HepG2 (cell line): ENCODE measurements at regions not wholly inside any gene's neighbourhood (a gene's known extent, or its start where the extent isn't known, plus 50 kb on each side); places are given as distances from the start of the nearest gene placed in this dataset.

Experiments
- HES4 ChIP-seq: sonication (generic); formaldehyde crosslinking; IDR thresholded peaks from 2 replicates; pipeline ENCODE4 v1.9.0; 2021; ENCODE audit warnings: mild to moderate bottlenecking, missing genetic modification reagents, borderline replicate concordance
- HOXA3 ChIP-seq: sonication (generic); formaldehyde crosslinking; IDR thresholded peaks from 2 replicates; pipeline ENCODE4 v1.5.0; 2020; ENCODE audit warnings: missing genetic modification reagents
- MATR3 ChIP-seq: sonication (generic); formaldehyde crosslinking; IDR thresholded peaks from 2 replicates; pipeline ENCODE4 v1.4.0; 2020; ENCODE audit warnings: missing genetic modification reagents
- POGZ ChIP-seq: sonication (generic); formaldehyde crosslinking; IDR thresholded peaks from 2 replicates; pipeline ENCODE4 v1.4.0; 2020; ENCODE audit warnings: mild to moderate bottlenecking, missing genetic modification reagents
- RXRA ChIP-seq: sonication (generic); formaldehyde crosslinking; IDR thresholded peaks from 2 replicates; pipeline ENCODE4 v1.5.1; 2020; ENCODE audit warnings: missing genetic modification reagents
- ZFY ChIP-seq: sonication (generic); formaldehyde crosslinking; IDR thresholded peaks from 2 replicates; pipeline ENCODE4 v1.4.0; 2020; ENCODE audit warnings: missing genetic modification reagents
- ZMAT3 ChIP-seq: sonication (generic); formaldehyde crosslinking; conservative IDR thresholded peaks from 2 replicates; pipeline ENCODE4 v1.7.0; 2021; ENCODE audit warnings: missing genetic modification reagents
- ZNF296 ChIP-seq: sonication (generic); formaldehyde crosslinking; conservative IDR thresholded peaks from 2 replicates; pipeline ENCODE4 v1.5.0; 2020; ENCODE audit warnings: mild to moderate bottlenecking, missing genetic modification reagents
- ZNF816 ChIP-seq: sonication (generic); formaldehyde crosslinking; IDR thresholded peaks from 2 replicates; pipeline ENCODE4 v1.8.0; 2022; ENCODE audit warnings: missing genetic modification reagents, mild to moderate bottlenecking, borderline replicate concordance
- ZNF841 ChIP-seq: sonication (generic); formaldehyde crosslinking; IDR thresholded peaks from 2 replicates; pipeline ENCODE4 v1.8.1; 2023; ENCODE audit warnings: missing genetic modification reagents, borderline replicate concordance
- TF ChIP-seq, protein P1 (sequence below): IDR thresholded peaks from 2 replicates; pipeline ENCODE4 v1.6.1; 2018; ENCODE audit warnings: missing genetic modification reagents
- TF ChIP-seq, protein P2 (sequence below): IDR thresholded peaks from 2 replicates; pipeline ENCODE4 v1.4.0; 2020; ENCODE audit warnings: mild to moderate bottlenecking, missing genetic modification reagents
- TF ChIP-seq, protein P3 (sequence below): IDR thresholded peaks from 2 replicates; pipeline ENCODE4 v1.6.1; 2016; ENCODE audit warnings: missing biosample characterization, missing genetic modification reagents, low read depth
- TF ChIP-seq, protein P4 (sequence below): sonication (generic); formaldehyde crosslinking; IDR thresholded peaks from 2 replicates; pipeline ENCODE4 v1.4.0; 2020; ENCODE audit warnings: missing genetic modification reagents
- TF ChIP-seq, protein P5 (sequence below): sonication (generic); formaldehyde crosslinking; IDR thresholded peaks from 2 replicates; pipeline ENCODE4 v1.5.1; 2020; ENCODE audit warnings: mild to moderate bottlenecking, missing genetic modification reagents, moderate library complexity

DNA sequence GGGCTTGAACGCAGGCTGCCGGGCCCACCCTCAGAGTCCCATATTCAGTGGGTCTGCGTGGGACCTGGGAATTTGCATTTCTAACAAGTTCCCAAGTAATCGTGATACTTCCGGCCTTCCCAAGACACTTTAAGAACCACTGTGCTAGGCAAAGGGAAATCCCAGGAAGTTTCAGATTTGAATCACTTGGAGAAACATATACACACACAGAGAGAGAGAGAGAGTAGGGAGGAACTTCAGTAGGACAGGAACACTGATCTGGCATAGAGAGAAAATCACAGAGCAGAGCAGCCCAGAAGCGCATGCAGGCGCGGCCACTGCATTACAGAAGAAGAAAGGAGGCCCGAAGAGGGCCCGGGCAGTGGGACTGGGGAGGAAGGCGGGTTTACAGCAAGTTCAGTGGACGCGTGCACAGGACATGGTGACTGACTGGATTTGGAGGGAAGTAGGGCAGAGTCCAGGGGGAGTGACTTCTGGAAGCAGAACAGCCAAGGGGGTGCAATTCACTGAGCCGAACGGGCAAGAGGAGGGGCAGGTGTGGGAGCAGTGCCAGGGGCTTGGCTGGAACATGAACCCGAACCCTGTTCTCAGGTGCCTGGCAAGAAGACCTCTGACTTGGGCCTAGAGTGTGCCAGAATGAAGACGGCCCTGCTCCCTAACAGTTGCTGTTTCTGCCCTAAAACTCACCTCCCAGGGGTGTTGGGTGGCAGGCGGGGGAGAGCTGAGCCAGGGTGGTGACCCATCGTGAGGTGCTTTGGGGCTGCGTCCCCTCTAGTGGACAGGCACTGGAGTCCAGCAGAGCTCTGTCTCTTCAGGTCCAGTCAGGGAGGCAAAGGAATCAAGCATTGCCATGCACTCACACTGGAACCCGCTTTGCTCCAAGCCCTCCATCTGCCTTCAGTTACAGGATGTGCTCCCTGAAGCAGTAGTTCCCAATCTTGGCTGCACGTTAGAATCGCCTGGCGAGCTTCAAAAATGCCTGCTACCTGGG is 101.3 kb upstream of the HES1 start (continued):
- TF ChIP-seq ZMAT3 (CRISPR knock-in tag) = 0 out of 2 replicates have a peak, but pooled peaks have one; percentile 45
- peak; percentile 16; the same call in 1 of the 2 replicates for TF ChIP-seq HOXA3 (CRISPR knock-in tag)
- no peak for TF ChIP-seq MATR3 (CRISPR knock-in tag)
- no peak for TF ChIP-seq ZNF816 (CRISPR knock-in tag)
- TF ChIP-seq, protein P1, sequence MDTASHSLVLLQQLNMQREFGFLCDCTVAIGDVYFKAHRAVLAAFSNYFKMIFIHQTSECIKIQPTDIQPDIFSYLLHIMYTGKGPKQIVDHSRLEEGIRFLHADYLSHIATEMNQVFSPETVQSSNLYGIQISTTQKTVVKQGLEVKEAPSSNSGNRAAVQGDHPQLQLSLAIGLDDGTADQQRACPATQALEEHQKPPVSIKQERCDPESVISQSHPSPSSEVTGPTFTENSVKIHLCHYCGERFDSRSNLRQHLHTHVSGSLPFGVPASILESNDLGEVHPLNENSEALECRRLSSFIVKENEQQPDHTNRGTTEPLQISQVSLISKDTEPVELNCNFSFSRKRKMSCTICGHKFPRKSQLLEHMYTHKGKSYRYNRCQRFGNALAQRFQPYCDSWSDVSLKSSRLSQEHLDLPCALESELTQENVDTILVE = 0 out of 2 replicates have a peak, but pooled peaks have one; percentile 24
- TF ChIP-seq, protein P2, sequence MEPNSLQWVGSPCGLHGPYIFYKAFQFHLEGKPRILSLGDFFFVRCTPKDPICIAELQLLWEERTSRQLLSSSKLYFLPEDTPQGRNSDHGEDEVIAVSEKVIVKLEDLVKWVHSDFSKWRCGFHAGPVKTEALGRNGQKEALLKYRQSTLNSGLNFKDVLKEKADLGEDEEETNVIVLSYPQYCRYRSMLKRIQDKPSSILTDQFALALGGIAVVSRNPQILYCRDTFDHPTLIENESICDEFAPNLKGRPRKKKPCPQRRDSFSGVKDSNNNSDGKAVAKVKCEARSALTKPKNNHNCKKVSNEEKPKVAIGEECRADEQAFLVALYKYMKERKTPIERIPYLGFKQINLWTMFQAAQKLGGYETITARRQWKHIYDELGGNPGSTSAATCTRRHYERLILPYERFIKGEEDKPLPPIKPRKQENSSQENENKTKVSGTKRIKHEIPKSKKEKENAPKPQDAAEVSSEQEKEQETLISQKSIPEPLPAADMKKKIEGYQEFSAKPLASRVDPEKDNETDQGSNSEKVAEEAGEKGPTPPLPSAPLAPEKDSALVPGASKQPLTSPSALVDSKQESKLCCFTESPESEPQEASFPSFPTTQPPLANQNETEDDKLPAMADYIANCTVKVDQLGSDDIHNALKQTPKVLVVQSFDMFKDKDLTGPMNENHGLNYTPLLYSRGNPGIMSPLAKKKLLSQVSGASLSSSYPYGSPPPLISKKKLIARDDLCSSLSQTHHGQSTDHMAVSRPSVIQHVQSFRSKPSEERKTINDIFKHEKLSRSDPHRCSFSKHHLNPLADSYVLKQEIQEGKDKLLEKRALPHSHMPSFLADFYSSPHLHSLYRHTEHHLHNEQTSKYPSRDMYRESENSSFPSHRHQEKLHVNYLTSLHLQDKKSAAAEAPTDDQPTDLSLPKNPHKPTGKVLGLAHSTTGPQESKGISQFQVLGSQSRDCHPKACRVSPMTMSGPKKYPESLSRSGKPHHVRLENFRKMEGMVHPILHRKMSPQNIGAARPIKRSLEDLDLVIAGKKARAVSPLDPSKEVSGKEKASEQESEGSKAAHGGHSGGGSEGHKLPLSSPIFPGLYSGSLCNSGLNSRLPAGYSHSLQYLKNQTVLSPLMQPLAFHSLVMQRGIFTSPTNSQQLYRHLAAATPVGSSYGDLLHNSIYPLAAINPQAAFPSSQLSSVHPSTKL (CRISPR knock-in tag) = 0 out of 2 replicates have a peak, but pooled peaks have one; percentile 29
- TF ChIP-seq ZFY (CRISPR knock-in tag) = peak; percentile 13; the same call in 1 of the 2 replicates
- TF ChIP-seq, protein P3, sequence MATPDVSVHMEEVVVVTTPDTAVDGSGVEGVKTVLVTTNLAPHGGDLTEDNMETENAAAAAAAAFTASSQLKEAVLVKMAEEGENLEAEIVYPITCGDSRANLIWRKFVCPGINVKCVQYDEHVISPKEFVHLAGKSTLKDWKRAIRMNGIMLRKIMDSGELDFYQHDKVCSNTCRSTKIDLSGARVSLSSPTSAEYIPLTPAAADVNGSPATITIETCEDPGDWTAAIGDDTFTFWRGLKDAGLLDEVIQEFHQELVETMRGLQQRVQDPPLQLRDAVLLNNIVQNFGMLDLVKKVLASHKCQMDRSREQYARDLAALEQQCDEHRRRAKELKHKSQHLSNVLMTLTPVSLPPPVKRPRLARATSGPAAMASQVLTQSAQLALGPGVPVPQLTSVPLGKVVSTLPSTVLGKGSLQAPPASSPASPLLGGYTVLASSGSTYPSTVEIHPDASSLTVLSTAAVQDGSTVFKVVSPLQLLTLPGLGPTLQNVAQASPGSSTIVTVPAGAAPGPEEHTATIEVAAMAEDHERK (CRISPR knock-in tag) = no peak
- no peak for TF ChIP-seq ZNF841 (CRISPR knock-in tag)
- peak; percentile 64; the same call in 1 of the 2 replicates for TF ChIP-seq HES4 (CRISPR knock-in tag)
- TF ChIP-seq ZNF296 (CRISPR knock-in tag) = no peak
- TF ChIP-seq, protein P4, sequence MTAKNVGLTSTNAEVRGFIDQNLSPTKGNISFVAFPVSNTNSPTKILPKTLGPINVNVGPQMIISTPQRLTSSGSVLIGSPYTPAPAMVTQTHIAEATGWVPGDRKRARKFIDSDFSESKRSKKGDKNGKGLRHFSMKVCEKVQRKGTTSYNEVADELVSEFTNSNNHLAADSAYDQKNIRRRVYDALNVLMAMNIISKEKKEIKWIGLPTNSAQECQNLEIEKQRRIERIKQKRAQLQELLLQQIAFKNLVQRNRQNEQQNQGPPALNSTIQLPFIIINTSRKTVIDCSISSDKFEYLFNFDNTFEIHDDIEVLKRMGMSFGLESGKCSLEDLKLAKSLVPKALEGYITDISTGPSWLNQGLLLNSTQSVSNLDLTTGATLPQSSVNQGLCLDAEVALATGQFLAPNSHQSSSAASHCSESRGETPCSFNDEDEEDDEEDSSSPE (CRISPR knock-in tag) = peak; percentile 83
- TF ChIP-seq POGZ (CRISPR knock-in tag) = no peak
- 0 out of 2 replicates have a peak, but pooled peaks have one; percentile 19 for TF ChIP-seq RXRA (CRISPR knock-in tag)
- TF ChIP-seq, protein P5, sequence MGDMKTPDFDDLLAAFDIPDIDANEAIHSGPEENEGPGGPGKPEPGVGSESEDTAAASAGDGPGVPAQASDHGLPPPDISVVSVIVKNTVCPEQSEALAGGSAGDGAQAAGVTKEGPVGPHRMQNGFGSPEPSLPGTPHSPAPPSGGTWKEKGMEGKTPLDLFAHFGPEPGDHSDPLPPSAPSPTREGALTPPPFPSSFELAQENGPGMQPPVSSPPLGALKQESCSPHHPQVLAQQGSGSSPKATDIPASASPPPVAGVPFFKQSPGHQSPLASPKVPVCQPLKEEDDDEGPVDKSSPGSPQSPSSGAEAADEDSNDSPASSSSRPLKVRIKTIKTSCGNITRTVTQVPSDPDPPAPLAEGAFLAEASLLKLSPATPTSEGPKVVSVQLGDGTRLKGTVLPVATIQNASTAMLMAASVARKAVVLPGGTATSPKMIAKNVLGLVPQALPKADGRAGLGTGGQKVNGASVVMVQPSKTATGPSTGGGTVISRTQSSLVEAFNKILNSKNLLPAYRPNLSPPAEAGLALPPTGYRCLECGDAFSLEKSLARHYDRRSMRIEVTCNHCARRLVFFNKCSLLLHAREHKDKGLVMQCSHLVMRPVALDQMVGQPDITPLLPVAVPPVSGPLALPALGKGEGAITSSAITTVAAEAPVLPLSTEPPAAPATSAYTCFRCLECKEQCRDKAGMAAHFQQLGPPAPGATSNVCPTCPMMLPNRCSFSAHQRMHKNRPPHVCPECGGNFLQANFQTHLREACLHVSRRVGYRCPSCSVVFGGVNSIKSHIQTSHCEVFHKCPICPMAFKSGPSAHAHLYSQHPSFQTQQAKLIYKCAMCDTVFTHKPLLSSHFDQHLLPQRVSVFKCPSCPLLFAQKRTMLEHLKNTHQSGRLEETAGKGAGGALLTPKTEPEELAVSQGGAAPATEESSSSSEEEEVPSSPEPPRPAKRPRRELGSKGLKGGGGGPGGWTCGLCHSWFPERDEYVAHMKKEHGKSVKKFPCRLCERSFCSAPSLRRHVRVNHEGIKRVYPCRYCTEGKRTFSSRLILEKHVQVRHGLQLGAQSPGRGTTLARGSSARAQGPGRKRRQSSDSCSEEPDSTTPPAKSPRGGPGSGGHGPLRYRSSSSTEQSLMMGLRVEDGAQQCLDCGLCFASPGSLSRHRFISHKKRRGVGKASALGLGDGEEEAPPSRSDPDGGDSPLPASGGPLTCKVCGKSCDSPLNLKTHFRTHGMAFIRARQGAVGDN (CRISPR knock-in tag) = peak; percentile 77
